DMS 273 (cell line): ENCODE measurements at regions not wholly inside any gene's neighbourhood (a gene's known extent, or its start where the extent isn't known, plus 50 kb on each side); places are given as distances from the start of the nearest gene placed in this dataset.

Experiments used
- DNase-seq: peaks from one replicate; lab custom pipeline; 2025; ENCODE audit not compliant: unreplicated experiment; lab: John Stamatoyannopoulos, UW

DNA sequence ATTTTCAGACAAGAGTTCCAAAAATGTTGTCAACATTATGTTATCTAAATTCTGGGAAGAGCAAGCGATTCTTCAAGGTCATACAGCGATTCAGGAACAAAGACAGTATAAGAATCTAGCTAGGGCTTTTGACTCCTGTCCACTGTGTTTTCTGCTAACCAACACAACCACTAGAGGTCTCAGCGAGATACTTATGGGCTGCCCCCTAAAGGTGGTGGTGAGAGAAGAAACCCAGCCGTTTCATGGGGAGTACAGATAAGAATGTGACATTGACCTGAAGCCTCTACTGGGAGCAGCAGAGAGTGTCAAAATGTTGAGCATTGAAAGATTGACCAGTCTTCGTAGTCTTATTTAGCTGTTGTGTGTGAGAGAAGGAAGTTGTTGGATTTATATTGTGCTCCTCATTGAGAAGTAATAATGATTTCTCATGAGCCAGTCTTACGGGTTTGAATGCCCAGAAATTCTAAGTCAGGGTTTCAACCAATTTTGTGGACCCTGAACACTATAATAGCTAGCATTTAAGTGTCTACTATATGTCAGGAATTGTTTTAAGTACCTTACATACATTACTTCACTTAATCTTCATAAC is 168.3 kb downstream of the SPRY1 start:
- DNase-seq: peak; percentile 82

DNA sequence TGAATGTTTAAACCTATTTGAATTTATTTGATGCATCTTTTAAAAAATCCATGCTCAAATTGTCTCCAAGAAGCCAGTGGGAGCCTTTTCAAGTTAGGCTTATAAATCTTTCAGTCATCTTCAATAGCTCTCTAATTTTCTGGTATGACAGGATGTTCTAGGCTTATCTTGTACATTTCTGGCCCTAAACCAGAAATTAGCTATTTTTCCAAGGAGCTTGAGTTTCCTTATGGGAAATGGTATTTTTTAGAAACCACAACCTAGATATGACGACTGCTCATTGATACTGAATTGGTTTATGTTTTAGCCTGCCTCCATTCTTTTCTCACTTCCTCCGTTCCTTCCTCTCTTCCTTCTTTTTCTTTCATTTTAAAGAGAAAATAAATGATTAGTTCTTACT is 172.3 kb downstream of the SPRY1 start:
- no peak for DNase-seq

DNA sequence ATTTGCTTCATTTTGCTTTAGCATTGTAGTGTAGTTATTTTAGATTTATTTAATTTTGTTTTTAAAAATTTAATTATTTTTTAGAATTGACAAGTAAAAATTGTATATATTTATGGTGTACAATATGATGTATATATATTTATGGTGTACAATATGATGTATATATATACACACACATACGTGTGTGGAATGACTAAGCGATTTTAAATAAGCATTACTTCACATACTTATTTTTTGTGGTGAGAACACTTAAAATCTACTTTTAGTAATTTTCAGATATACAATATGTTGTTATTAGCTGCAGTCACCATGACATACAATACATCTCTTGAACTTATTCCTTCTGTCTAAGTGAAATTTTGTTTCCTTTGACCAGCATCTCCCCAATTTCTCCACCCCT is 172.9 kb downstream of the SPRY1 start:
- no peak for DNase-seq

DNA sequence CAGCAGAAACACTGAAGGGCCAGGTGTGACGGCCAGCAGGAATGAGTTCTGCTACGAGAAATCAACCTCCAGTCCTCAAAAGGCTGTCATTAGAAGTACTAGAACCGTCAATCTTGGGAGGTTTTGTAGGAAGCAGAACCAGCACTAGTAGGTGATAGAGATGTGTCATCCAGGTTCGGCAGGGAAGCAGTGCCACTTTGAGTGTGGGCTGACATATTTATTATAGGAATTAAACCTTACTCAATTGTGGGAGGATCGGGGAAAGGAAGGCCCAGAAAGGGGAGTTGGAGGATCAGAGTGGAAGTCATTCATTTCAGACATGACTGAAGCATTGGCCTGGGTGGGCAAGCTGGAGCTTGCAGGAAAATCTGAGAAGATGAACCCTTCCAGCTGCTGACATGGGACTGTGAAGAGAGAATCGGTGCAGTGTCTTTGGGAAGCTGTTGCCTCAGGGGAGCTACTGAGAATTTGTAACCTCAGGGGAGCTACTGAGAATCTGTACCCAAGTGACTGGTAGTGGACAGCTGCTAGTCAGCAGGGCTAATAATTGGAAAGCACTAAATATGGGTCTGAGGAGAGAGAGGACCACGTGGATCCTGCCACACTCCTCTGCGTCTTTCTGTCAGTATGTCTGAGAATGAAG is 177.4 kb downstream of the SPRY1 start:
- DNase-seq: no peak

DNA sequence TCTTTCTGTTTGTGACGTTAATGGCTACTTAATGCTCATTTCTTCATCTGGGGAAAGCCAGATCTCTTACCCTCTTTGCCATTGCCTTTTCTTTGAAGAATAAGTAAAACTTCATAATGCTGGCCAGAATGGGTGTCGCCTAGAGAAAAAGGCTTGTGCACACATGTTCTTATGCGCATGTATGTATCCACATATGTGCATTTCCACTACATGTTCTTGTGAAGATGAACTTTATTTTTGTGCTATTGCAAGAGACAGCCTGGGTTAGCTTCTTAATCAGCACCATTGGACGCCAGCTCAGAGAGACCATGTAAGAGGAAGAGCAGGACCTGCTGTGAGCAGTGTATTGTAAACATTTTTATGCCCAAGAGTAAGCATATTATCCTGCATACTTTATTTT is 178.7 kb downstream of the SPRY1 start:
- no peak for DNase-seq

DNA sequence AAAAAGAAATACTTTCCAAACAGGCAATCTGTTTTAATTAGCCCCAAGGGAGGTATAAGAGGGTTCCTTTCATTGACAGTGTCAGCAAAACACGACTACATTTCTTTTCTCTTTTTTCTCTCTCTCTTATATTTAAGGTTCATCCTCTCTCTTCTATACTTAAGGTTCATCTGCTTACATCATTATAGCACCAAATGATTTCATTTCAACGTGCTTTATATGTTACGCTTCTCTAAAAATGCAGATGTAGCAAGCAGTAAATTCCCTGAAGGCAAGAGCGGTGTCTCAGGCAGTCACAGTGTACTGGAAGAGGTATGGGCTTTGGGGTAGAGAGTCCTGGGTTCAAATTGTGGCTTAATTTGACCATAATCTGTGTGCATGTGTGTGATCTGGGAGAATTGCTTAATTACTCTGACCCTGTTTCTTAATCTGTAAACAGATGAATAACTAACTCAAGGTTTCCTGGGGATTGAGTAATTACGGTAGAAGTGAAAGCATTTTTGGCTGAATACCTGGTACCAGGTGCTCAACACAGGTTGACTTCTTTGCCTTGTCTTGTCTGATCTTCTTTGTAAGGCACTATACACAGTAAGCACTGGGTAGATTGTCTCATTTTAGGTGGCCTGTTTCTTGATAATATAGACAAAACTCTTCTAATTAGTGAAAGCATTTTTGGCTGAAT is 180.8 kb downstream of the SPRY1 start:
- DNase-seq: no peak

DNA sequence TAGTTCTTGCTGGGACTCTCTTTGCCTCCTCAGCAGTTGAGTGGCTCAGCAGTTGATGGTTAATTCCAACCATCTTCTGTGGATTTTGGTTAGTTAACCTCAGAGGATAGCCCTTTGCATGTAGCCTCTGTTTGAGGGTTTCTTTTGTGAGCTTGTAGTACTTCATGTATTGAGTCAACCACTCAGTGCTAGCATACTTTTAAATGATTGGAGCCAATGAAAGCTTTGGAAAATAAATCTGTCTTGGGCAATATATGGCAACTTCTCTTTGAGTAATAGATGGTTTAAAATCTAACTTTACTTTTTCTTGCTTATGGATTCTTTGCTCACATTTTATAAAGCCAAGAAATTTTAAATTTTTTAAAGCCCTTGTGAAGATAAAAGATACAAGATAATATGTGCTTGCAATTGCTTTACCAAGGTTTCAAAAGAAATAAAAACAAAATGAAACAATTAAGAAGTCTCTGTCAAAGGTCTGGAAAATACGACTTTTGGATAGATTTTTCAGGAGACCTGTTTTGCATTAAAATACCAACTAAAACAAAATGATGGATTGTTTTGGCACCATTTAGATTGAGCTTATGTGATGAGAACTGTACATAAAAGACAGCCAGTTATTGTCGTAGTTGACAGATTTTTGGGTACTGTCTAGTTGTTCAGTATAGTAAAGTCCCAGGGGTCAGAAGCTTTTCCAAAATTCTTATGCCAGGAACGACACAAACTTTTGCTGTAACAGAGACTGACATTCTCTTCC is 181.9 kb downstream of the SPRY1 start:
- no peak for DNase-seq

DNA sequence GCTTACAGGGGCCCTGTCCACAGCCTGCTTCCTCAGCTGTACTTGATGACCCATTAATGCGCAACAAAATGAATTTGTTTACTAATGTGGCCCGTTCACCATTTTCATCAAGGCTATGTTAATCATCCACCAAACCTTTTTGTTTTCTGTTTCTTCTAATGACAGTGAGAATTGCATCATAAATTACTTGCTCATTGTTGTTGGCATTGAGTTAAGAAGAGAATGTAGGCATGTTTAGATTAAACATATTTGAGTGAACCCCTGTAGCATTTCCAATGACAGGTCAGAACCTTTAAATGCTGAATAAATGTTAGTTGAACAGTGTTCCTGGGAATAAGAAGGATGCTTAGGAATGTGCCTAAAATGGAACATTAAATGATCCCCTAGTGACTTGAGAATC is 183.4 kb downstream of the SPRY1 start:
- no peak for DNase-seq

DNA sequence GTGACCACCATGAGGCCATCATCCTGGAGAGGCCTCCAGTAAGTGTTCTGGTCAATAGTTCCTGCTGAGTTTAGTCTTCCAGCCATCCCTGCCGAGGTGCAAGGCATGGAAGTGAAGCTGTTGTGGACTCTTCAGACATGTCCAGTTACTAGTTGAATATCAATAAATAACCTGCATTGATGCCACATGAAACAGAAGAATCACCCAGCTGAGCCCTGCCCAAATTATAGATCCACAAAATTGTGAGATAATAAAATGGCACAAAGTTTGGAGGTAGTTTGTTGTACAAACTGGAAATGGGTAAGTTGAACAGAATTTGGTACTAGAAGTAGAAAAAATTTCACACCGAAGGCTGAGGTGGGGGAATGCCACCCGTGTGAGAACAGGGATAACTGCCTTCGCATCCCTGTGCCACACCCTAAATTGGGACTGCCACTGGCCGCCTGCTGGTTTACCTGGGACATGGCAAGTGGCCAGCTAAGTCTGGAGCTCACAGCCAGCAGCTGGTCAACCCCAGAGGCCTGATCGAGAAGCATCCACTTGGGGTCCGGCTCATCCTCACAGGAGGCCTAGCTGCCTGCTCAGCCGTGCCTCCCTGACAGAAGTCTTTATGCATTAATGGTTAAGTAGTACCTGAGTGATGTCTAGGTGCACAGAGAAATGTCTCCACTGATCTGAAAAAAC is 184.5 kb downstream of the SPRY1 start:
- DNase-seq: no peak

DNA sequence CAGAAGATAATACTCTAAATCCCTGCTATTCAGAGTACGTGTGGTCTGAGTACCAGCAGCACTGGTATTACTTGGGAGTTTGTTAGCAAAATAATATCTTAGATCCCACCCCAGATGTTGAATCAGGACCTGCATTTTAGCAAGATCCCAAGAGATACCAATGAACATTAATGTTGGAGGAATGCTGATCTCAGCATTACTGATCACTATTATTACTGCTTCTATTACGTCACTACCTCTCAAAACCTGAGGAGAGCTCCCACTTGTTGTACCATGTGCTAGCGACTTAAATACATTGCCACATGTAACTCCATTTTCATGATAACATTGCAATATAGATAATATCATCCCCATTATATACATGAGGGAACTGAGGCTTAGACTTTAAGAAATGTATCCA is 185.2 kb downstream of the SPRY1 start:
- no peak for DNase-seq

DNA sequence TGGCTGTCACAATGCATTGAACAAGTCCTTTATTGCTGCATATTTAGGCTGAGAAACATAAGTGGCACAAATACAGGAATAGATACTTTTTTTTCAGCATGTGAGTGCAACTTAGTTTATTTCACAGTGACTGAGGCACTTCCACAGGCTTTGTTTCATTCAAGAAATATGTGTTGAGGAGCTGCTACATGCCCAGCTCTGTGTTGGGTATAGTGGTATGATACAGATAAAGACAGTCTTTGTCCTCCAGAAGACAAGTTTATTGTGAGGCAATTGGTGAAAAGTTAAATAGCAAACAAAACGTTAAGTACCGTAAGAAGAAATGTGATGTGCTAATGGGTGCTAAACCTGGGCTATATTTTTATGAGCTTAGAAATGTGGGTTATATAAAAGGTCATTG is 186.4 kb downstream of the SPRY1 start:
- no peak for DNase-seq

DNA sequence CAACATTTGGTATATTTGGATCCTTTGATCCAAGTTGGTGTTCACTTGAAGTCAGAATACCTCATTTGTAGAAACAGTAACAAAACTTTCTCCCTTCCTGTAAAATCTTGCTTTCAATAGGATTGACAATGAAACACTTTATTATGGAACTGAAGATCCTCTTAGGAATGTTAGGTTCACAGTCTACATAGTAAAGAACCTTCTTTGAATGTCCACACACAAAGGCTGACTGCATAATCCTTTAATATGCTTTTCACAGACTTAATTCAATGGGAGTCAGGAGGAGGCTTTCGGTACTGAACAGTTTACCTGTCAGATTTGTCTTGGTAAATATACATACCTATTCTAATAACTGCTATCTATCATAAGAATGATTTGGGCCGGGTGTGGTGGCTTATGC is 188.5 kb downstream of the SPRY1 start:
- no peak for DNase-seq

DNA sequence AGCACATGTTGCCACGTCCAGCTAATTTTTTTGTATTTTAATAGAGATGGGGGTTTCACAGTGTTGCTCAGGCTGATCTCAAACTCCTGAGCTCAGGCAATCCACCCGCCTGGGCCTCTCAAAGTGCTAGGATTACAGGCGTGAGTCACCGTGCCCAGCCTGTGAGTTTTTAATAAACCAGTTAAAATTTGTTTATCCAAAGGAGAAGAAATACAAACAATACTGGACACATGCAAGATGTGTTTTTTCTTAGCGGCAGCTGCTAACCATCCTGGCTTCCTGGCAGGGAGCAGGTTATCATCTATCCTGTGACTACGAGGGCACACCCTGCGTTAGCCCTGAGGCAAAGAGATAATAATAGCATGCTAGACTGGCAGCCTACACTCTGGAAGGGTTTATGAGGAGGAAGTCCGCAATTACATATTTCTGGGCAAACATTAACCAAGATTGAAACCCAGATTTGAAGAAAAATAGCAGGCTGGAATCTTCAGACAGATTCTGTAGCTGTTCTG is 191.4 kb downstream of the SPRY1 start:
- DNase-seq: no peak

DNA sequence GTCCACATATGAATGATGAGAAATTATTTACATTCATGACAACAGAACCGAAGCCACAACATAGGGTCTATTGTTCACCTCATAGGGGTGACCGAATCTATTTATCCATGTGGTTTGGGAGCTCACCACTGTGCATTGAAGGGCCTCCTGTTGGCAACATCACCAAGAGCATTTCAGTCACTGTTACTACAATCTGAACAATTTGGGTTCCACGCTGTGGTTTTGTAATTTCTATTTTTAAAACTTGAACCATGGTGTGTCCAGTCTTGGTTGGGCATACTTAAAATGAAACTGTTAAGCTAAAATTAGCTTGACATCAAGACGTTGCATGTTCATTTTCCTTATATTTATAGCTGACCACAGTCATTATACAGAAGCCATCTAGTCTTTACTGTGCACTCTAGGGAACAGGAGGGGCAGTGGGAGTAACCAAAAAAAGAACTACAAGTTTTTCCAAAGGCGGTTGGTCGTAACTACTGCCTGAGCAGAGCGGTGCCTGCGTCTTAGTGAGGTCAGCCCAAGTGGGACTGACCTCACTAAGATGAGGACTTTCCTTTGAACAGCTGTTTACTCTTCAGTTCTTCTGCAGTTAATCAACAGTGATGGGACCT is 192.1 kb downstream of the SPRY1 start:
- no peak for DNase-seq

DNA sequence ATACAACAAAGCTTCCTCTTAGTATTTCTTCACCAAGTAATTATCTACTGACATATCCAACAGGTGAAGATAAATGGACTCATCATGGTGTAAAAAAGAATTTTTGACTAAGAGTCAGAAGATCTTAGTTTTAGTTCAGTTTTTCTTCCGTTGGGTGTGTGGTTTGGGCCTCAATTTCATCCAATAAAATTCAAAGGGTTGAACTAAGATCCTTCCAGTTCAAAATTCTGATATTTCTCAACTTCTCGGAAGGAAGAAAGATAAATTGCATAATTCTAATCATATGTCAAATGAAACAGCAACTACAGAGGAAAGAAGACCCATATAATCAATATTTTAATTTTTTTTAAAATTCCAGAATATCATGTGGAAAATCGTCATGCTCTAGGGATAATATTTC is 192.7 kb downstream of the SPRY1 start:
- DNase-seq: no peak

DNA sequence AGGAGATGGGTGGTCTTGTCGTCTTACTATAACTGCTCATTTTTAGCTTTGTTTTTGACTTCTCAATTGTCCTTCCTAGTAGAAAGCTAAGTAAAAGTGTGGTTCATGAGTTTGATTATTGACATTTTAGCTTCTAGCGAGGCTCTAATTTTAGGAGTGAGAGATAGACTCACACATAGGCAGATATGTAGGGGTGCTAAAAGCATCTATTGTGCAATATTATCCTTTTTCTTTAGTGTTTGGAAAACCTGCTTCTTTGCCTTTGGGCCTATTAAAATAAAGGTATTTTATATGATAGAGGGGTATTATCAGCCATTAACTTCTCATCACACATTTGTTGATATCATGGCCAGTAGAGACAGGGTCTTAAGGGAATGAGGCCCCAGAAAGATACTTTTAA is 195.3 kb downstream of the SPRY1 start:
- DNase-seq: no peak

DNA sequence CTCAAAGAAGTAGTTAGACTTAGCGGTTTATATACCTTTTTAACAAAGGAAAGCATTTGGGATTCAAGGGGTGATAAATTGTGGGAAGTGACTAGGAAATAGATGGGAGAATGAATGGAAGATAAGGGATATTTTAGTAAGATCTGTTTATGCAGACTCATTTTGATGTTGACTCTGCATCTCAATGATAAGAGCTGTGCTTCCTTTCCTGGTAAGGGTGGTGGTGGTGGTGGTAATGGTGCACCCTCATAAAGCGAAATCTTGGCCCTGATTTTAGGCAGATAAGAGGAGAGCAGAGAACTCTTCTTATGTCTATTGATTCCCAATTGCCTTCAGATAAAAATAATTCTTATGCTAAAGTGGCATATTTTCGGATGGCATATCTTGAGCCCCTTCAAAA is 197.1 kb downstream of the SPRY1 start:
- no peak for DNase-seq

DNA sequence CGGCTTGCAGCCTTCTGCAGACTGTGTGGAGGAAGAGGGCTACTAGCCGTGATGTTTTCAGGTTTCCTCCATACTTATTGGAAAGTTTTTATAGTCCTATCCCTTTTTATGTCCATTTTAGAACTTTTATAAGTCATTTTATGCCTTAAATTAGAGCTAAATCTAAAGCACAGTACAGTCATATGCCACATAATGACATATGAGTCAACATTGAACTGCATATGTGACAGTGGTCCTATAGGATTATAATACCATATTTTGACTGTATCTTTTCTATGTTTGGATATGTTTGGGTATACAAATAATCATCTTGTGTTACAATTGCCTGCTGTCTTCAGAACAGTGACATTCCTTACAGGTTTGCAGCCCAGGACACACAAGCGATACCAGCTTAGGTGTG is 200.2 kb downstream of the SPRY1 start:
- DNase-seq: no peak

DNA sequence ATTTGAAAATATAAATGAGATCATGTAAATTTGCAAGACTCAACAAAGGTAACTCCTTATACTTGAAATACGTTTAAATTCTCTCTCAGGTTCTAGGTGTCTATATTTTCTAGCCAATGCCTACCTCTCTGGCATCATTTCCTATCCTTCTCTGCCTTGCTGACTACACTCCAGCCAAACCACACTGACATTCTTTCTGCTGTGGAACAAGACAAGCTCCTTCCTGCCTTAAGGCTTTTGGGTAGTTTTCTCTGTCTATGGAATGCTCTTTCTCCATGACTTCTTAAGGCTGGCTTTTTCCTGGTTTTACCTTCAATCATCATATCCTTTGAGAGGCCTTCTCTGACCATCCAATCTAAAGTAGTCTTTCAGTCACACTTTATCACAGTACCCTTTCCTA is 201.0 kb downstream of the SPRY1 start:
- DNase-seq: no peak

DNA sequence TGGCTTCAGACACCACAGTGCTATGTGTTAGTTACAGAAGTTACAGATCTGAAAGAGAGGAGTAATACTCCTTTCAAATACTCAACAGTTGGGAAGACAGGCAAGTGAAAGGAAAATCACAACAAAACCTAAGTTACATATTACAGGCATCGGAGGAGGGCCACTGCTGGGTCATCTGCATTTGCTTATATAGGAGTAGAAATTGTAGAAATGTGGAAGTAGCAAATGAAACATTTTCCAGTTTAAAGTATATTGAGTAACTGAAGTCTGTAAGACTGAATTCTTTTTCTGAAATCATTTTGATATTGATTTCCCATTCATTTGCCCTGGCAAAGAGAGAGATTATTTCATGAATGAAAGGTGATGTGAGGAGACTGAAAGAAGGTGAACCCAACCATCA is 201.7 kb downstream of the SPRY1 start:
- no peak for DNase-seq
